ENCODE measurements at regions not wholly inside any gene's neighbourhood (a gene's known extent, or its start where the extent isn't known, plus 50 kb on each side); places are given as distances from the start of the nearest gene placed in this dataset.
"Not testable (repeated sequence)": the region's sequence is repeated elsewhere in the genome, so short reads cannot be mapped to it uniquely, and the experiment has no call there.

DNA sequence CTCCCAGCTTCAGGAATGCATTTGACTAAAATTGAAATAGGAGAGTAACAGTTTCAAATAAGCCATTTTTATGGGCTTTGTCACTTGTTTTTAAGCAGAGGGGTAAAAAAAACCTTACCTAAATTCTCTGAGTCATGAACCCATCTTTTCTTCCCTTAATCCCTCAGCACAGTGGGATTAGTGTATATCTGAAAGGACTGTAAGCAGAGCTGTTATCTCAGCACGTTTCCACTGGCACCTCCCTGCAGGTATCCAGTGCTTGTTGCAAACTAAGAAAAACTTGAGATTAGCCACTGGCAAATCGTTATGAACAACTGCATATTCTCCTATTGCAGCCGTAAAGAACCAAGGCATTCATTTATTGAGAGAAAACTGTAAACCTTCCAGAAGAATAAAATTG is 872.7 kb downstream of the EFNA5 start:
- no peak for DNase-seq (ENCODE audit: low read depth)

DNA sequence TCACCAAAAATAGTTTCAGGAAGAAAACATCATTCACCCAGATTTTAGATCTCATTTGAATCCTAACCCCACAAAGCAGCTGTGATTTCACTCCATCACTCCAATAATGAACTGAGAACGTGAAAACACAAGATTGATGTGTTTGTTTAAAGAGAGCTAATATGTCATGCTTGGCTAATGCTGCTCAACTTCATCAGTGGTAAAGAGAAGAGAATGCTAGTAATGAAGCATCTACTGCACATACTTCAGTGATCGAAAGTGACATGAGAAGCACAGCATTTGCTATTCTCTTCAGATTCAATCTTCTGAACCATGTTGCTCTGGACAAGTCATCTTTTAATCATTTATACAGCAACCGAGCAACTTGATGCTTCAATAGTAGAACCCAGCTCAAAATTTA is 874.7 kb downstream of the EFNA5 start:
- no peak for DNase-seq (ENCODE audit: low read depth)

DNA sequence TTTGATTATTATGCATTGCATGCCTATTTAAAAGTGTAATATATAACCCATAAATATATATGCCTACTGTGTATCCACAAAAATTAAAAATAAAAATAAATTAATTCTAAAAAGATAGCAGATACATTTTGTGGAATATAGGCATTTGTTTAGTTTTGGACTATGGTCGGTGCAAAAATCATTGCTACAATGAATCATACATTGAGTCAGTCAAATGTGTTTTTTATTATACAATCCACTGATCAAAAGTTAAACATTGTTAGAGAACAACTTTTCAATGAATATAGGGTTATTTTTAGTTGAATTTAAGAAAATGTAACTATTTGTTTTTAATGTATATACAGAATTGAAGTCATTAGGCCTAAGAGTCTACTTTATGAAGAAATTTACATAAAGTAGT is 885.9 kb downstream of the EFNA5 start:
- DNase-seq (ENCODE audit: low read depth), result peak; percentile 6

DNA sequence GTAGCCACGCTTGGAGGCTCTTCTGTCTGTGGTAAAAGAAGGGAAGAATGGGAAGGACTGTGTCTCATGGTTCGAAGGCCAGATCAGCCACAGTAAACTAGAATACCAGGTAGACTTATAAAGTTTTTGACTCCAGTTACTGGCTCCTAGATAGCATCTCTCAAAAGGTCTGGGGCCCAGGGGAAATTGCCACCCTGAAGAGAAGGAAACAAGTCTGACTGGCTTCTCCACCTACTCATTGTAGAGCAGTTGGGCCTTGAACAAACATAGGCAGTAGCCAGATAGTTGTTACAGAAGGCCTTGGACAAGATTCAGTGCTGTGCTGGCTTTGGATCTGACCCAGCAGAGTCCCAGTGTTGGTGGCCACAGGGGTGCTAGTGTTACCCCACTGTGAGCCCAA is 890.4 kb downstream of the EFNA5 start:
- DNase-seq (ENCODE audit: low read depth), result no peak

DNA sequence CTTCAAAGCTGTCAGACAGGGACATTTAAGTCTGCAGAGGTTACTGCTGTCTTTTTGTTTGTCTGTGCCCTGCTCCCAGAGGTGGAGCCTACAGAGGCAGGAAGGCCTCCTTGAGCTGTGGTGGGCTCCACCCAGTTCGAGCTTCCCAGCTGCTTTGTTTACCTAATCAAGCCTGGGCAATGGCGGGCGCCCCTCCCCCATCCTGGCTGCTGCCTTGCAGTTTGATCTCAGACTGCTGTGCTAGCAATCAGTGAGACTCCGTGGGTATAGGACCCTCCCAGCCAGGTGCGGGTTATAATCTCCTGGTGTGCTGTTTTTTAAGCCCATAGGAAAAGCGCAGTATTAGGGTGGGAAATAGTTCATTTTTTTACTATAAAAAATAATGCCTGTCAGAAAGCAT is 894.2 kb downstream of the EFNA5 start:
- not testable (repeated sequence) for DNase-seq (ENCODE audit: low read depth)

DNA sequence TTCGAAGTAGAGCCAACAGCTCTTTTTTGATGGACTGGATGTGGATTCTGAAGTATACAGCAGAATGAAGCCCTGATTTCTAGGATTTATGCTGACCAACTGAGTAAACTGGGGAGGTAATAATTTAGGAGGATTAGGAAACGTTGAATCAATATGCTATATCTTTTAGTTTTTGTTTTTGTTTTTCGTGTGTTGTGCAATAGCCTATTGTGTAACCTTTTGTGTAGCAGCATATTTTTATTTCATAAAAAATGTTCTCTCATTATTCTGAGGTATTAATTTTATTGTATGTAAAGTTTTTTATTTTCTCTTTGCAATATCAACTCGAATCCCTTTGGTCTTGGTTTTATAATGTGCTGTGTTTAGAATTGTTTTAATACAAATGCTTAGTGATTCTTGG is 902.3 kb downstream of the EFNA5 start:
- no peak for DNase-seq (ENCODE audit: low read depth)

DNA sequence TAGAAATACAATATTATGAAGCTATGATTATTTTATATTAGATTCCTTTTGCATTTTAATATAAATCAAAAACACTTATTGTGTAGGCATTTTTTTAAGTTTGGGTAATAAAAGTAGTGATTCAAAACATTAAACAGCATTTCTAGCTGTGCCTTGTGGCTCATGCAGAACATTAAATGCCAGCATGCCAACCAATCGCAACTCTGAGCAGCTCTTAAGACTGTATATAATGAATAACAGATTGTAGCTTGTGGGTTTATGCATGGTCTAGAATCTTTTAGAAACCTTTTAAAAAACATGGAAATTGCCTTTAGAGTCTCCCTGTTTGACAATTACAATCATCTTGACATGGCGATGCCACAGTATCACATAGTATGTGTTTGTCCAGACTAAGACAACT is 903.8 kb downstream of the EFNA5 start:
- no peak for DNase-seq (ENCODE audit: low read depth)

DNA sequence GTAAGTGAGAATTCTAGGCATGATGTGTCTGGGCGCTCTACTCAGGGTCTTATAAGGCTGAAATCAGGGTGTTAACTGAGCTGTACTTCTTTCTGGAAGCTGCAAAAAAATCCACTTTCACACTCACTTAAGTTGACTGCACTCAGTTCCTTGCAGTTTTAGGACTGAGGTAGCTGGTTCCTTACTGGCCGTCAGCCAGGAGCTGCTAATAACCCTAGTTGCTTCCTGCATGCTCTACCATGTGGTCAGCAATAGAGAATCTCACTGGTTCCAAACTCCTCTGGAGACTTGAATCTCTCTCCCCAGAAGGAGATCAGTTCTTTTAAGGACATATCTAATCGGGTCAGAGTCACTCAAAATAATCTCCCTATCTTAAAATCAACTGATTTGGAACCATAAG is 911.2 kb downstream of the EFNA5 start:
- DNase-seq (ENCODE audit: low read depth), result no peak

DNA sequence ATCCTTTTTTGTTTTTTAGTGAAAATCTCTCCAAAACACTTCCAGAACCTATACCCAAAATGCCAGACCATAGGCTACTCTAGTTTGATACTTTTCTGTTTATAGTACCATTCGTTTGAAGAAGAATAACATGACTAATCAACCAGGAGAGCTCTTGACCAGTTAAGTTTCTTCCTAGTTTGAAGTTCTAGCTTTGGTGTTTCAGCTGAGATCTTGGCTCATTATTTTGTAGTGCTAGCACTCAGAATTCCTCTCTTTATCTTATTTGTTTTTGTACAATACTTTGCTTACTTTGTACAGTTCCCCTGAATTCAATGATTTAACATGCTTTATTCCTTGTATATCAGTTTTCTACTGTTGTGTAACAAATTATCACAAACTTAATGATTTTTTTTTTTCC is 911.6 kb downstream of the EFNA5 start:
- DNase-seq (ENCODE audit: low read depth), result no peak

DNA sequence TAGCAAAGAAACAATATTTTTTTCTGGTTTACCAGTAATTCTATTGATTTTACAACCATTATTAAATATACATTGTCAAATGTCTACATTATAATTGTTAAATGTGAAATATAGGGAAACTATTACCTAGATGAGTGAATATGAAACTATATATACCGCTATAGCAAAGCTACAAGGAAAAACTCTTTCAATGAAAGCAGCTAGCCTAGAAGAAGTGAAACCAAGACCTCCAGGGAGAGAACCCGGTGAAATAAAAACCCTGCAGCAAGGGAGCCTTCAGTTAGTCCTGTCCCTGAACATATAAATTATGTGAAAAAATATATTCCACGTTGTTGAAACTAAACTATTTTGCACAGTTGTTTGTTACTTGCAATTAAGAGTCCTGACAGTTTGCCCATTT is 913.1 kb downstream of the EFNA5 start:
- no peak for DNase-seq (ENCODE audit: low read depth)

DNA sequence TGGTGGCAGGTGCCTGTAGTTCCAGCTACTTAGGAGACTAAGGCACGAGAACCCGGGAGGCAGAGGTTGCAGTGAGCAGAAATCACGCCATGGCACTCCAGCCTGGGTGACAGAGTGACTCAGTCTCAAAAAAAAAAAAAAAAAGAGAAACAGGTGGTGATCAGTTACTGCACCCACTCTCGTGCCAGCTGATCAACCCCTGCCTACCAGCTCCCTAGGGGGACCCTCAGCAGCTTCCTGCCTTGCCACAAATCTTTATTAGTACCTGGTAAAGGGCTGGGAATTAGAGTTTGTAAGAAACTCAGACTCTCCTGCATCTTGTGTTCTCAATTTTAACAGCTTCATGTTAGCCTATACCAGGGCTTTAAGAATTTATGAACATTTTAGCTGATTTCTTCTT is 914.9 kb downstream of the EFNA5 start:
- no peak for DNase-seq (ENCODE audit: low read depth)

DNA sequence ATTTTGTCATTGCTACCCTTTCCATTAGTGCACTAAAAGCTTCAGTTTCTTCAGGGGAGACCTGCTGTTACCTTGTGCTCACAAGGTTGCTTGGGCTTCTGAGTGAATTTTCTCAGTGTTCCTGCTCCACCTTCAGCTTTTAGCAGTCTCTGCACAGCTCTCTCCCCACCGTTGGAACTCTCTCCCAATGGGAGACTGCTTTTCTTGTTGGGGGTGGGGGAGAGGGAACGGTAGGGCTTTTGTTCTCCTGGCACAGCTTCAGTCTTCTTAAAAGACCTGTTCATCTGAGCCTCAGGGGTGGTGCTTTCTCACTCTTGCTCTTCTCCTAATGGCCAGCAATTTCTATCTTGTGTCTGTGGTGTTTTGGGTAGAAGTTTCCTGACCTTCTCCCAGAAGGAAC is 915.7 kb downstream of the EFNA5 start:
- DNase-seq (ENCODE audit: low read depth), result no peak

DNA sequence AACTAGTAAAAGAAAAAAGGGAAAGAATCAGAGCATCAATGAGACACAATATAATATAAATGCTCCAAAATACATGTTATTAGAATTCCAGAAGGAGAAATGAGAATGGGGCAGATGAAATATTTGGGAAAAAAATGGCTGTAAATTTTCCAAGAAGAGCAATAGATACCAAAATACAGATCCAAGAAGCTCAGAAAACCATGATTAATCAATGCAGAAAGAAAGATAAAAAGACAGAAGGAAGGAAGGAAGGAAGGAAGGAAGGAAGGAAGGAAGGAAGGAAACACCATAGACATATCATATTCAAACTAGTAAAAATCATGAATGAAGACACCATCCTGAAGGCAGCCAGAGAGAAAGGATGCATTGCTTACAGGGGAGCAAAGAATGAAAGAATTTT is 920.9 kb downstream of the EFNA5 start:
- DNase-seq (ENCODE audit: low read depth), result no peak

DNA sequence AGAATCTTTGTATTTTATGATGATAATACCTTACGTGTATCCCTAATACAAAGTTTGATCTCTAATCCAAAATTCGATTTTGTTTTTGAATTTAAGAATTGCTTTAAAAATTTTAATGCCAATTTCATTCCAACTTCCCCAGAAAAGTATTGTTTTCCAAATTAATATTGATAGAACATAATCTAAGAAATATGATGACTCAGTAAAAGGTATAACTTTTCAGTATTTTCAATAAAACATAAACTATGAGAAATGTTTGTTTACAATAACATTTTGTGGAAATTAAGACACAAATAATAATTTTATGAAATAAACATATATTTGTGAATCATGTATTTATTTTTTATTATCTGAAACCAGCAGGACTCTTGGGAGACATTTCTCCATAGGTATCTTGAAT is 931.6 kb downstream of the EFNA5 start:
- no peak for DNase-seq (ENCODE audit: low read depth)

DNA sequence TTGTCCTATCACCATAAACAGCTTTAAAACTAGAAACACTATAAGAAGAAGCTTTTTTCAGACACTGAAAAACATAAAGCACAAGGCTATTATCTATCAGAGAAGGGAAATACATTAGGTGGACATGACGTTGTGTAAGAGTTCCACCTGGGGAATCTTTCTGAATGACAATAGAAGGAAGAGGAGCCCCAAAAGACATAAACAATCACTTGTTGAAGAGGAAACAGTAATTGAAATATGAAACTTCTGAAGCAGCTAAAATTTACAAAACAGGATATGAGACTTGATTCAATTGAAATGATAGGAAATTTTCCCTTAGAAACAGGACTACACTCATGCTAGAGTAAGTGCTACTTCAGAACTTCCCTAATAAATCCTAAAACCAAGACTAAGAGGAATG is 933.6 kb downstream of the EFNA5 start:
- no peak for DNase-seq (ENCODE audit: low read depth)

DNA sequence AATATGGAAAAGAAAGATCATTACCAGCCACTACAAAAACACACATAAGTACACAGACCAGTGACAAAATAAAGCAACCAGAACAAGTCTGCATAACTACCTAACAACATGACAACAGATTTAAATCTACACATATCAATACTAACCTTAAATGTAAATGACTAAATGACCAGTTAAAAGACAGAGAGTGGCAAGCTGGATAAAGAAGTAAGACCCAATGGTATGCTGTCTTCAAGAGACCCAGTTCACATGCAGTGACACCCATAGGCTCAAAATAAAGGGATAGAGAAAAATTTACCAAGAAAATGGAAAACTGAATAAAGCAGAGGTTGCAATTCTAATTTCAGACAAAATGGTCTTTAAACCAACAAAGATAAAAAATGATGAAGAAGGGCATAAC is 938.1 kb downstream of the EFNA5 start:
- no peak for DNase-seq (ENCODE audit: low read depth)

DNA sequence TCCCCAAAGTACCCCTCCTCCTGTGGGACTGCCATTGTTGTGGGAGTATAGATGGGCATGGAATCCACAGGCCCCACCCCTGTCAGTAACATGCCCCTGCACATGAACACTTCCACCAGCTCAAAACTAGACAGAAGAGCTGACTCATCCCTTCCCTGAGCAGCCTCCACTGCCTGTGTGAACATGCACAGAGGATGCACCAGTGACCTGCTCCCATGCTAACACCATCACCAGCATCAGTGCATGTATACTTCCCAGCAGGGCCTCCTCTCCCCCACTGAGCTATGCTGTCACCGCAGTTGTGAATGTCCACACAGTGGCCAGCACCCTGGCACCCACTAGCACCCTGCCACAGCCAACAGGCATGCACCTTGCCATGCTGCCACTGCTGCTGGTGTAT is 939.8 kb downstream of the EFNA5 start:
- DNase-seq (ENCODE audit: low read depth), result no peak

DNA sequence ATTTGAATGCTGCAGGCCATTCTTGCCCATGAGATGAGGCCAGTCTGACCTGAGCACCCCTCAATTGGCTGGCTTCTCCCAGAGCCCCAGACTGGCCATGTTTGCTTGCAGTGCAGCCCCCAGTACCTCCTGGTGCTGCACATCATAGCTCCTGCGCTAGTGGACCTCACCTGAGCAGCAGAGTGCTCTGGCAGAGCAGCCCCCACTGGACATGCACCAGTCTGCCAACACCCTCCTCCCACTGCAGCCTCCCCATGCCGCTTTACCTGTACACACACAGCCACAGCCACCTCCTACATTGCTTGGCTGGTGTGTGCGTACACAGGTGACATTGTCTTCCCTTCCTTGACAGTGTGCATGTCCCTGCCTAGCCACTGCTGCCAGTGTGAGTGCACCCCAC is 940.2 kb downstream of the EFNA5 start:
- no peak for DNase-seq (ENCODE audit: low read depth)

DNA sequence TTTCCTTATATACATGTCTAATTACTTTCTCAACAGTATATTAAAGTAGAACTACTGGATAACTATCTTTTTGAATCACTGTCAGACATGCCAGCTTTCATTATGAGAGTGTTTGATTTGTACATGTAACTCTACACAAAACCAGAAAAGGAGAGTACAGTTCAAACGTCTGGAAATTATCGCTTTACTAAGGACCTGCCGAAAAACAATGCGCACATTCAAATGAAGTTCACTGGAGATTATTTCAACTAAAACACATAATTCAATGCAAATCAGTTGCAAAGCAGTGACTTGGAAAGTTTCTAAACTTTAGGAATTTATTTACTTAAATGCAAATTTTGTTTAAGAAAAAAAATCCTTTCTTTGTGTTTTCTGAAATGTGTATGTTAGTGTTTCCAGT is 942.5 kb downstream of the EFNA5 start:
- no peak for DNase-seq (ENCODE audit: low read depth)

DNA sequence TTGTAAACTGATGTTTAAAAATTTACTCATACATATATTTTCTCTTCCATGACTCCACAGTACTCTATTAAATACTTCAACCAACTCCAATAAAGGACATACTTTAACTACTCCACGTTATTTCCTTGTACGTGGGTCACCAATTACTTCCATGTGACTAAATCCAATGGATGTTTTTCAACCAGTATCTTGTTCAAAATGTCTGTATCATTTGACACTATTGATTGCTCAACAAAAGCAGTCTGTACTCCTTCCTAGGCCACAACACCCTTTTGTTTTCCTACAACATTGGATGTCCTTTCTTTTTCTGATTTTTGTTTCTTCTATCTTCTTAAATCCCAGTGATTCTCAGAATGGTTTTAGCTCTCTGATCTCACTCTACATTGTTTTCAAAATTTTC is 943.7 kb downstream of the EFNA5 start:
- DNase-seq (ENCODE audit: low read depth), result no peak

DNA sequence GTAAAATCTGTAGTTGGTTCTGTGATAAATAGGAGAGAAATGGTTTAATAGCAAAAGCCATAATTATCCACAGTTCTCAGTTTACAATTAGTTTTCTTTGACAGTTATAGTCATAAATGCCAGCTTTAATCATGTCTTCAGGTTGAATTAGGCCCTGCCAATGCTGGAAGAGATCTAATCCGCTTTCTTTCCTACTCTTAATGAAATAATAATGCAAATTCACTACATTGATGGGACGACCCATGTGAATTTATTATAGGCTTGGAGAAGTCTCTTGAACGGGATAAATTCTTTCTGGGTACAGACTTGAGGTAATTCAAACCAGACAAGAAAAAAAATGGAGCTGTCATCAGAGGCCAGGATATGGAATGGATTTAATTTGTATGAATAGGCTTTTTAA is 950.4 kb downstream of the EFNA5 start:
- DNase-seq (ENCODE audit: low read depth), result no peak

DNA sequence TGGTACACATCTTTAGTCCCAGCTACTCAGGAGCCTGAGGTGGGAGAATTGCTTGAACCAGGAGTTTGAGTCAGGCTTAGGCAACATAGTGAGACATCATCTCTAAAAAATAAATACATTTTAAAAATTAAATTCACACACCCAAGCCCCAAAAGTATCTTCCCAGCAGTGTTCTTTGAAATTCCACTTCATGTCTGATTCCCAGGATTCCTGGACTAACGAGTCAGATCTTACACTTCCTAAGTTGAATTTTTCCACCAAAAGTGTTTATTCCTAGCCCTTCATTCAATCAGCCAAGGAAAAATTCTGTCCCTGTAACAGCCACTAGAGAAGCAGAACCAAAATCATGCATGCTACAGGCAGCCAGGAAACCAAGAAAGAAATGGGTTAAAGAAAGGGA is 970.9 kb downstream of the EFNA5 start:
- DNase-seq (ENCODE audit: low read depth), result no peak

DNA sequence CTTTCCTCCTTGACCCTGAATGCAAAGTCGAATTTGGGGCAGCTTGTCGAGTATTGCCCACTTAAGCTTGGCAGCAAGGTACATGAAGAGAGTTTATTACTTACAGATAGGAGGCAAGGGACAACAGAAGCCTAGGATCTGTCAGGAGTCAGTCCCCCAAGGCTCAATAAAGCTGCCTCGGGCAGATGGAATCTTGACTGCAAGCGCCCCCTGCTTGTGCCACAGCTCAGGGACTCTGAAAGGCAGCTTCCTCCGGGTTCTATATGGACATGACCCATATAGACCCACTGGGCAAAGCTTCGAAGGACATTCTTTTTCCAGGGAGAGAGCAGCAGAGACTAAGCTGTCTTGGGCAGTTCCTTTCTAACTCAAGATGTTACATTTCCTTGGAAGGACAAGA is 971.5 kb downstream of the EFNA5 start:
- DNase-seq (ENCODE audit: low read depth), result no peak

DNA sequence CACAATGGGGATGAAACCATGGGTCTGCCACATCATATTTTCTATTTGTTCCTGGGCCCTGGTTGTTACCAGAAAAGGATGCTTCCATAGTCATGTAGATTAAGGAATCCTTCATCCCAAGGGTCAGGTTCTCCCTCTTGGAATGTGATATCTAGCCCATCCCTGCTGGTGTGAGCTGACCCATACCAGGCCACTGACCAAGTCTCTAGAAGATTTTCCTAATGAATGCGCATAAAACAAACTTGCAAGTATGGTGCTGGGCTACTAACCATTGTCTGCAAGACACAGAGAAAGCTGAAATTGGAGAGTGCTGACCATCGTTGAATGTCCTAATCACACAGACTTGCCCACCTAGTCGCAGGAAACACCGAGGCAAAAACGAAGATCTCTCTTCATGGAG is 972.6 kb downstream of the EFNA5 start:
- DNase-seq (ENCODE audit: low read depth), result no peak

DNA sequence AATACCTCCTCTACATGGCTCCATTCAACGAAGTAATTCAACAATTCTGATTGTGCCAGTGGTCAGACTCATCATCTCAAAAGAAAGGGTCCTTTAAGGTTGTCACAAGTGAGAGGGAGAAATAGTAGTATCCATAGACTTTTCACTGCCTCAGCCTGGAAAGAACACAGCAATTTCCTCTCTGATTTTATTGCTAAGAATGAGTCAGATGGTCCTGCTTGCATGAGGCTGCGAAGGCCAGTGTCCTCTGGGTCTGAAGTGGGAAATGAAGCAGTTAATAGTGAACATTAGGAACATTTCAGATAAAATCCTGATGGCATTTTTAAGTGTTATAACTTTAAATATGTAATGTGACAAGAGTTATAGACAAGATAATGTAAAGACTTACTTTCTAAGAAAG is 979.0 kb downstream of the EFNA5 start:
- no peak for DNase-seq (ENCODE audit: low read depth)

DNA sequence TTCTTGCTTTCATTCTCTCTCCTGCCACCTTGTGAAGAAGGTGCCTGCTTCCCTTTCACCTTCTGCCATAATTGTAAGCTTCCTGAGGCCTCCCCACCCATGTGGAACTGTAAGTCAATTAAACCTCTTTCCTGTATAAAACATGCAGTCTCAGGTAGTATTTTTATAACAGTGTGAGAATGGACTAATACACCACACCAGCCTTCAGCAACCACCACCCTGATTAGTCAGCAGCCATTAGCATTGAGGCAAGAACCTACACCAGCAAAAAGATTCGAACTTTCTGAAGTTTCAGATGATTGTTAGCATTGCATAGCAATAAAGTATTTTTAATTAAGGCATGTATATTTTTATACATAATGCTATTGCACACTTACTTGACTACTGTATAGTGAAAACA is 980.2 kb downstream of the EFNA5 start:
- no peak for DNase-seq (ENCODE audit: low read depth)
